A673 (cell line): ENCODE measurements at regions not wholly inside any gene's neighbourhood (a gene's known extent, or its start where the extent isn't known, plus 50 kb on each side); places are given as distances from the start of the nearest gene placed in this dataset.

Experiments used
- BruUV-seq: library from RNA; stranded (reverse); fragments of 400-500 nt; replicated peaks from 2 replicates; lab custom pipeline; 2021; lab: Mats Ljungman, UMichigan
- CTCF ChIA-PET: fragments of 300-600 bp; sonication (Branson Sonifier 250); formaldehyde crosslinking; loops from one replicate; lab custom pipeline; 2022; ENCODE audit warnings: antibody characterized with exemption; lab: Charles Lee
- POLR2A ChIA-PET: fragments of 300-600 bp; sonication (Branson Sonifier 250); formaldehyde crosslinking; loops from one replicate; lab custom pipeline; 2022; ENCODE audit warnings: antibody characterized with exemption; ENCODE audit not compliant: low non-redundant PET; lab: Charles Lee
- DNase-seq: peaks from one replicate; pipeline ENCODE4 v3.0.0-alpha.2; 2015; ENCODE audit warnings: low spot score
- H3K27ac ChIP-seq: fragments of 200-600 bp; sonication (generic); 2 replicates; pipeline ENCODE4 v1.5.1; 2016; ENCODE audit warnings: mixed run types, low read depth, mild to moderate bottlenecking, mixed read lengths, antibody characterized with exemption, low read length; ENCODE audit not compliant: poor library complexity, severe bottlenecking
- H3K27me3 ChIP-seq: fragments of 200-600 bp; sonication (generic); replicated peaks from 2 replicates; pipeline ENCODE4 v1.6.1; 2017; ENCODE audit warnings: mixed run types, low read depth, mild to moderate bottlenecking, mixed read lengths, antibody characterized with exemption, low read length; ENCODE audit not compliant: insufficient read depth, poor library complexity
- H3K36me3 ChIP-seq: fragments of 200-600 bp; sonication (generic); 2 replicates; pipeline ENCODE4 v1.6.1; 2016; ENCODE audit warnings: mixed run types, mild to moderate bottlenecking, mixed read lengths, antibody characterized with exemption, low read length; ENCODE audit not compliant: insufficient read depth, poor library complexity, severe bottlenecking
- H3K4me1 ChIP-seq: fragments of 200-600 bp; sonication (generic); 2 replicates; pipeline ENCODE4 v1.6.1; 2017; ENCODE audit warnings: mixed run types, mild to moderate bottlenecking, mixed read lengths, antibody characterized with exemption, low read length; ENCODE audit not compliant: insufficient read depth, poor library complexity, severe bottlenecking
- H3K4me3 ChIP-seq: fragments of 200-600 bp; sonication (generic); 2 replicates; pipeline ENCODE4 v1.5.1; 2016; ENCODE audit warnings: low read depth, mixed run types, mild to moderate bottlenecking, mixed read lengths, low read length; ENCODE audit not compliant: poor library complexity, severe bottlenecking
- H3K9me3 ChIP-seq: fragments of 200-600 bp; sonication (generic); 2 replicates; pipeline ENCODE4 v1.6.1; 2016; ENCODE audit warnings: mixed run types, low read depth, mild to moderate bottlenecking, mixed read lengths, antibody characterized with exemption, low read length; ENCODE audit not compliant: poor library complexity, severe bottlenecking
- CTCF ChIP-seq: fragments of 300-800, 200-600 bp; sonication (generic); conservative IDR thresholded peaks from 2 replicates; pipeline ENCODE4 v1.5.1; 2017; ENCODE audit warnings: low read depth, mild to moderate bottlenecking, antibody characterized with exemption, low read length, moderate library complexity, mixed read lengths
- EZH2 ChIP-seq: fragments of 200-600 bp; sonication (generic); IDR thresholded peaks from 2 replicates; pipeline ENCODE4 v1.6.1; 2017; ENCODE audit warnings: borderline replicate concordance, low read depth, mild to moderate bottlenecking, mixed read lengths, antibody characterized with exemption, low read length; ENCODE audit not compliant: poor library complexity, severe bottlenecking
- intact Hi-C: fragments of 100-400 bp; cut with micrococcal nuclease; formaldehyde crosslinking; loops from one replicate; pipeline ENCODE4 v1.10.0; 2022; ENCODE audit not compliant: unreplicated experiment

- no peaks in the 10 kb centered on the region for H3K27me3 ChIP-seq
- intact Hi-C loops, result no loop called here
- H3K4me1 ChIP-seq, result no peaks in the 10 kb centered on the region
- BruUV-seq, result no TSS peak
- DNase-seq, result no peak
- no peaks in the 10 kb centered on the region for H3K36me3 ChIP-seq
- no peak for TF ChIP-seq CTCF
- TF ChIP-seq EZH2, result no peak
- peaks cover 3% of the 10 kb centered on the region for H3K9me3 ChIP-seq
- H3K4me3 ChIP-seq, result no peak overlapping the region
- POLR2A ChIA-PET, result no interaction called here
- H3K27ac ChIP-seq, result no peak overlapping the region
- CTCF ChIA-PET, result no interaction called here
Observed at GRCh38 chr1:244289991-244290785, 161.5 kb downstream of the ADSS2 start.

GRCh38 chr1:244291236-244292201 lies 160.2 kb downstream of the ADSS2 start:
- no peak for DNase-seq
- no TSS peak for BruUV-seq
- H3K4me3 ChIP-seq, result no peak overlapping the region
- intact Hi-C loops, result no loop called here
- no peaks in the 10 kb centered on the region for H3K36me3 ChIP-seq
- peaks cover 3% of the 10 kb centered on the region for H3K9me3 ChIP-seq
- POLR2A ChIA-PET, result no interaction called here
- CTCF ChIA-PET, result no interaction called here
- TF ChIP-seq EZH2 (no peak), CTCF (no peak)
- no peaks in the 10 kb centered on the region for H3K27me3 ChIP-seq
- H3K27ac ChIP-seq, result no peak overlapping the region
- no peaks in the 10 kb centered on the region for H3K4me1 ChIP-seq

- Histone ChIP-seq H3K27me3 (no peaks in the 10 kb centered on the region), H3K4me3 (no peak overlapping the region), H3K27ac (no peak overlapping the region), H3K9me3 (no peaks in the 10 kb centered on the region), H3K4me1 (no peaks in the 10 kb centered on the region), H3K36me3 (no peaks in the 10 kb centered on the region)
- BruUV-seq, result no TSS peak
- ChIA-PET CTCF (no interaction called here), POLR2A (no interaction called here)
- DNase-seq, result no peak
- TF ChIP-seq EZH2 (no peak), CTCF (no peak)
- intact Hi-C loops, result no loop called here
Observed at GRCh38 chr1:244294599-244295224, 157.0 kb downstream of the ADSS2 start.
